Right lobe of liver (tissue), 6 donors: ENCODE measurements at regions not wholly inside any gene's neighbourhood (a gene's known extent, or its start where the extent isn't known, plus 50 kb on each side); places are given as distances from the start of the nearest gene placed in this dataset.
A peak's percentile ranks its signal among the peaks of the same experiment; 100 is the strongest.

ENCODE experiments used
- ATAC-seq, 4 donors: fragments of 200-7000 bp; cut with Tn5 transposase; one replicate each; pipeline ENCODE4 v1.9.1; 2020; ENCODE audit warnings: mild to moderate bottlenecking in 4 of 4, moderate library complexity in 4 of 4
- DNase-seq, 3 donors: peaks; one replicate each; pipeline ENCODE4 v3.0.0-alpha.2; 2020
- H3K27ac ChIP-seq, 3 donors: fragments of 200-600 bp; one replicate each; pipeline ENCODE4 v1.8.0; 2022
- H3K27me3 ChIP-seq, 2 donors: fragments of 200-600 bp; one replicate each; pipeline ENCODE4 v1.8.0; 2022
- H3K36me3 ChIP-seq, 4 donors: fragments of 200-600 bp; sonication (generic) in 1 of 4; one replicate each; pipeline versions ENCODE4 v1.5.1 to v1.8.0; 2017 to 2022; ENCODE audit warnings: control low read depth in 1 of 4
- H3K4me1 ChIP-seq, 4 donors: fragments of 200-600 bp; sonication (generic) in 1 of 4; one replicate each; pipeline versions ENCODE4 v1.5.1 to v1.8.0; 2017 to 2022; ENCODE audit warnings: control low read depth in 1 of 4
- H3K4me3 ChIP-seq, 3 donors: fragments of 200-600 bp; one replicate each; pipeline ENCODE4 v1.8.0; 2022
- H3K9me3 ChIP-seq, 4 donors: fragments of 200-600 bp; sonication (generic) in 1 of 4; one replicate each; pipeline versions ENCODE4 v1.5.1 to v1.8.0; 2017 to 2022; ENCODE audit warnings: control low read depth in 1 of 4
- CTCF ChIP-seq, 4 donors: fragments of 200-600 bp in 3 of 4; fragments of 450-650 bp in 1 of 4; IDR thresholded peaks; one replicate each; pipeline versions ENCODE4 v1.5.1 to v1.8.0; 2016 to 2022; ENCODE audit warnings: antibody characterized with exemption in 4 of 4, mild to moderate bottlenecking in 2 of 4
- POLR2A ChIP-seq: fragments of 450-650 bp; IDR thresholded peaks from one replicate; pipeline ENCODE4 v1.6.1; 2017; ENCODE audit warnings: antibody characterized with exemption, mild to moderate bottlenecking
- WGBS: methylation state at CpG from one replicate; pipeline ENCODE4 v1.1.6; 2018; ENCODE audit warnings: low coverage, low lambda C conversion rate; ENCODE audit not compliant: insufficient coverage; ENCODE audit errors: missing lambda C conversion rate; 5-methylcytosine and 5-hydroxymethylcytosine counted together
- intact Hi-C, 2 donors: fragments of 100-400 bp; cut with DNase I; formaldehyde crosslinking; loops; one replicate each; pipeline versions ENCODE4 v1.11.2 to v1.14.1; 2022
- donor health status: DM: no; HTN: yes; CAD: no.
- donor health status: DM: no; HTN: no; CAD: no.
- donor health status: DM: no; HTN: no; CAD: no.
- donor health status: DM: no; HTN: yes; CAD: no.
- donor health status: DM: no; HTN: yes; CAD: no.

DNA sequence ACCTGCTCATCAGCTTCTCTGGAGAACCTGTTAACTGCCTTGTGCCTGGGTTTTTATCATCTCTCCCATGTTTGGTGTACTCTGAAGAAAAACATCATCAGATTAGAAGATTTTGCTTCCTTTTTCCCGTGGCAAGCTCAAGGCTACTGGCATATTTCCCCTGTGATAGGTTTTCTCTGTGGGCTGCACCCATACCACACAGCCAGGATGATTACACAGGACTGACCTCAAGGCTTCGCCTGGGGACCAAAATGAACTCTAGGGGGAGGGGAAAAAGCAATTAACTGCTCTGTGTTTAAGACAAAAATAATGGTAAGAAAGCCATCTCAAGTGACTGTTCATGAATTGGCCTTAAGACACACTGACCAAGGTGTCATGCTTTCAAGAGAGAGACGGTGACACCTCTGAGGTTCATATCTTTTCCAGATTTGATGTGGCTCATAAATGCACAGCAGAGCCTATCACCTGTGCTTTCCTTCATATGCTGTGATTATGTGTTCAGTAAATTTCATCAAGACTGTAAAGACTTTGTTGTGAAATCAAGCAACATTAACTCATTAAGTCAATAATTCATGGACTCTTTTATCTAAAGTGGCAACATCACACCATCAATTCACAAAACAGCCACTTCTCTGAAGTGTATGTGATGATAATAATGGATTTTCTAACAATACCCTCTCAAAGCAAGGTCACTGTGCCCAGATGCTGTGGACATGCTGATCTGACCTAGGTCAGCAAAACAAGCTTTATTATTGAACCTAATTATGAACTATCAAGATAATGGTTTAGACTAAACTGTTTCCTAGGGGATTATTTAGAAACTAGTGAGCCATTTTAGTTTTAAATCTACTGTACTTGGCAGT, 427.9 kb downstream of the WDR72 start:
- ATAC-seq: peak in 1 of 4 donors; percentile 51
- Histone ChIP-seq H3K27me3 (no peaks in the 10 kb centered on the region), H3K4me1 (no peaks in the 10 kb centered on the region), H3K9me3 (no peaks in the 10 kb centered on the region), H3K27ac (no peak overlapping the region), H3K36me3 (no peaks in the 10 kb centered on the region), H3K4me3 (no peak overlapping the region)
- no peak for DNase-seq
- intact Hi-C loops: no loop called here
- 44% methylated on average over 3 of the region's 3 CpGs for WGBS
- TF ChIP-seq CTCF (IDR thresholded peaks at IDR 0.05): no peak
- no peak for TF ChIP-seq POLR2A

DNA sequence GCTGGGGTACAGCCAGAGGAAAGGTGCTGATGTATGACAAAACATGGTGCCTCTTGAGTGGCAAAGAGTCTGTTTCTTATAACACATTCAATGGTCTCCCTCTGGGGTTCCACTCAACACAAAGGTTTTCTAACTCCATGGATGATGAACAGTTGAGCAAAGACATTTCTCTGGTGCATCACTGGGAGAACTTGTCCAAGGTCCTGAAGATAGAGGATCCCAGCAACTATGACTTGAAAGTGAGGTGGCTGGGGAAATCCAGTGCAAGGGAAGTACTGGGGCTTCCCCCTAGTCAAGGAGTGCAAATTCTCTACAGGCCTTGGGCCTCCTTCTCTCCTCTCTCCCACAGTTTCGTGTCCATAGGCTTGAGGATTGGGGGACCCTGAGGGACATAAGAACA, 431.1 kb downstream of the WDR72 start:
- intact Hi-C loops: no loop called here
- H3K27ac ChIP-seq: no peak overlapping the region
- TF ChIP-seq POLR2A: no peak
- no peak for TF ChIP-seq CTCF (IDR thresholded peaks at IDR 0.05)
- ATAC-seq (peak in 1 of 4 donors; percentile 22), DNase-seq (no peak)
- no peak overlapping the region for H3K4me3 ChIP-seq
- WGBS: no CpG with 5 or more reads among the region's 1 CpG
- H3K36me3 ChIP-seq: no peaks in the 10 kb centered on the region
- H3K9me3 ChIP-seq: no peaks in the 10 kb centered on the region
- no peaks in the 10 kb centered on the region for H3K27me3 ChIP-seq
- H3K4me1 ChIP-seq: no peaks in the 10 kb centered on the region

- 63% methylated on average over 7 of the region's 7 CpGs for WGBS
- H3K4me3 ChIP-seq: no peak overlapping the region
- intact Hi-C loops: no loop called here
- H3K27me3 ChIP-seq: no peaks in the 10 kb centered on the region
- DNase-seq (no peak), ATAC-seq (no peak)
- H3K27ac ChIP-seq: no peak overlapping the region
- TF ChIP-seq CTCF (IDR thresholded peaks at IDR 0.05): no peak
- no peak for TF ChIP-seq POLR2A
- H3K36me3 ChIP-seq: no peaks in the 10 kb centered on the region
- H3K4me1 ChIP-seq: no peaks in the 10 kb centered on the region
- H3K9me3 ChIP-seq: no peaks in the 10 kb centered on the region
Measured at GRCh38 chr15:53324061-53324460, 435.4 kb downstream of the WDR72 start.

GRCh38 chr15:53323191-53323590, 436.3 kb downstream of the WDR72 start:
- H3K4me3 ChIP-seq: no peak overlapping the region
- no peaks in the 10 kb centered on the region for H3K27me3 ChIP-seq
- no peaks in the 10 kb centered on the region for H3K9me3 ChIP-seq
- 39% methylated on average over 3 of the region's 3 CpGs for WGBS
- TF ChIP-seq CTCF (IDR thresholded peaks at IDR 0.05) (no peak), POLR2A (no peak)
- ATAC-seq (no peak), DNase-seq (no peak)
- no peaks in the 10 kb centered on the region for H3K4me1 ChIP-seq
- no peaks in the 10 kb centered on the region for H3K36me3 ChIP-seq
- intact Hi-C loops: no loop called here
- H3K27ac ChIP-seq: no peak overlapping the region
